HEK293T (cell line): ENCODE measurements at regions not wholly inside any gene's neighbourhood (a gene's known extent, or its start where the extent isn't known, plus 50 kb on each side); places are given as distances from the start of the nearest gene placed in this dataset.

Experiments used
- ARNT ChIP-seq: fragments of 450-650 bp; IDR thresholded peaks from 2 replicates; pipeline ENCODE4 v1.6.1; 2017; ENCODE audit warnings: mild to moderate bottlenecking
- BHLHE40 ChIP-seq: fragments of 450-650 bp; IDR thresholded peaks from 2 replicates; pipeline ENCODE4 v1.6.1; 2016; ENCODE audit warnings: mild to moderate bottlenecking, moderate library complexity, borderline replicate concordance
- CTBP1 ChIP-seq: fragments of 450-650 bp; IDR thresholded peaks from 2 replicates; pipeline ENCODE4 v1.6.1; 2016; ENCODE audit warnings: borderline replicate concordance
- ELF4 ChIP-seq: fragments of 450-650 bp; IDR thresholded peaks from 2 replicates; pipeline ENCODE4 v1.6.1; 2017; ENCODE audit warnings: antibody characterized with exemption
- FOXA1 ChIP-seq: fragments of 450-650 bp; IDR thresholded peaks from 2 replicates; pipeline ENCODE4 v1.6.1; 2016; ENCODE audit warnings: mild to moderate bottlenecking
- FOXK2 ChIP-seq: fragments of 450-650 bp; IDR thresholded peaks from 2 replicates; pipeline ENCODE4 v1.6.1; 2016; ENCODE audit warnings: mild to moderate bottlenecking
- FOXM1 ChIP-seq: fragments of 450-650 bp; IDR thresholded peaks from 2 replicates; pipeline ENCODE4 v1.6.1; 2017; ENCODE audit warnings: mild to moderate bottlenecking, borderline replicate concordance
- HDGF ChIP-seq: fragments of 450-650 bp; IDR thresholded peaks from 2 replicates; pipeline ENCODE4 v1.6.1; 2017; ENCODE audit warnings: antibody characterized with exemption, borderline replicate concordance
- LEF1 ChIP-seq: fragments of 450-650 bp; IDR thresholded peaks from 2 replicates; pipeline ENCODE4 v1.6.1; 2017; ENCODE audit warnings: mild to moderate bottlenecking, borderline replicate concordance
- NFRKB ChIP-seq: fragments of 450-650 bp; IDR thresholded peaks from 2 replicates; pipeline ENCODE4 v1.6.1; 2016; ENCODE audit warnings: mild to moderate bottlenecking, moderate library complexity
- SP1 ChIP-seq: fragments of 450-650 bp; IDR thresholded peaks from 2 replicates; pipeline ENCODE4 v1.6.1; 2017
- SUZ12 ChIP-seq: fragments of 450-650 bp; IDR thresholded peaks from 2 replicates; pipeline ENCODE4 v1.6.1; 2016; ENCODE audit warnings: mild to moderate bottlenecking
- TARDBP ChIP-seq: fragments of 450-650 bp; IDR thresholded peaks from 2 replicates; pipeline ENCODE4 v1.6.1; 2016
- ZNF384 ChIP-seq: fragments of 450-650 bp; IDR thresholded peaks from 2 replicates; pipeline ENCODE4 v1.6.1; 2016

DNA sequence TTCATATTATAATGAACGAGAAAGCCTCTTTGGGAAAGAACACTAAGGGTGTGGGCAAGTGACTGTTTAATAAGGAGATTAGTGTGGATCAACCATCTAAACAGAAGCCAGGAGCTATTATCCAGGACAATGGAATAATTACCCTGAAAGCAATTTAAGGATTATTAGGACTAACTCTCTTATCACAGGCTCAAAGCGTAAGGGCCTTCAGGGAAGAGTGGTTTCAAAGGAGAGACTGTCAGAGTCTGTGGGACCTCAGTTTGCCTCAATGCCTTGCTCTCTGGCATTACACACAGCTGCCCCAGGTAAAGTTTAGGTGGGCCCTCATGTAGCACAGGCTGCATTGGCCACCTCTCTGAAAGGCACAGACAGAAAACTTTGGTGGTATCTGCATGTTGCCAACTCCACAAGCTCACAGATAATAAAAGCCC is 717.2 kb upstream of the ADGRL3 start:
- TF ChIP-seq BHLHE40, result no peak
- no peak for TF ChIP-seq NFRKB
- no peak for TF ChIP-seq ZNF384
- TF ChIP-seq SUZ12, result no peak
- TF ChIP-seq FOXA1, result no peak
- TF ChIP-seq HDGF, result no peak
- TF ChIP-seq FOXK2, result no peak
- no peak for TF ChIP-seq ELF4
- no peak for TF ChIP-seq SP1
- TF ChIP-seq FOXM1, result no peak
- no peak for TF ChIP-seq LEF1
- TF ChIP-seq TARDBP, result no peak
- no peak for TF ChIP-seq CTBP1
- no peak for TF ChIP-seq ARNT
